ENCODE measurements at regions not wholly inside any gene's neighbourhood (a gene's known extent, or its start where the extent isn't known, plus 50 kb on each side); places are given as distances from the start of the nearest gene placed in this dataset.

DNA sequence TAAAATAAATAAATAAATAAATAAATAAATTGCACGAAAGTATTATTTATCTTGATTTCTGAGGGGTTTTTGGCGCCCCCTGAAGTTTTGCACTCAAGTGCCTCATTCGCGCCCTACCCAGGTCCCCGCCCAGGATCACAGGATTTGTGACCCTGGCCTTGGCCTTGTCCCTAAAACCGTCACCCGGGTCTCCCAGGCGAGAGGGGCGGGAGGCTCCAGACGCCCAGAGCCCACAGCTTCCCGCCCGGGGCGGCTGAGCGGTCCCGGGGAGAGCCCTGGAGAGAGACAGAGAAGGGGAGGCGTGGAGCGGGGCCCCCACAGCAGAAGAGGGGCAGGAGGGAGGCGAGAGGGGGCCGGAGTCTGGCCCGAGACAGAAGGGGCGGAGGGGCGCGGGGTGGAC is 91.8 kb upstream of the CASZ1 start:
- TF ChIP-seq GATA2 (IDR thresholded peaks at IDR 0.05; ENCODE audit: low read depth, low read length): no peak
- no peak for TF ChIP-seq GATA3 (IDR thresholded peaks at IDR 0.05; ENCODE audit: low read depth, low read length)

All from SH-SY5Y (cell line).